HepG2 (cell line): ENCODE measurements at regions not wholly inside any gene's neighbourhood (a gene's known extent, or its start where the extent isn't known, plus 50 kb on each side); places are given as distances from the start of the nearest gene placed in this dataset.
A peak's percentile ranks its signal among the peaks of the same experiment; 100 is the strongest.

Experiments used
- ATAC-seq: fragments of 200-7000 bp; cut with Tn5 transposase; 3 replicates; pipeline ENCODE4 v1.9.1; 2020; ENCODE audit warnings: mild to moderate bottlenecking, moderate library complexity
- BruUV-seq: library from RNA; stranded (reverse); fragments of 400-500 nt; replicated peaks from 2 replicates; lab custom pipeline; 2021; lab: Mats Ljungman, UMichigan
- CTCF ChIA-PET: fragments of 300-600 bp; formaldehyde crosslinking; extraction: SDS; loops from one replicate; lab custom pipeline; 2021; ENCODE audit warnings: low total read pairs, inconsistent platforms, low intra/inter-chr PET ratio; lab: Yijun Ruan, JAX
- POLR2A ChIA-PET: fragments of 350-600 bp; sonication (Branson Sonifier 250); formaldehyde crosslinking; loops from one replicate; lab custom pipeline; 2020; ENCODE audit warnings: antibody characterized with exemption, inconsistent platforms; lab: Yijun Ruan, JAX
- DNase-seq: peaks from one replicate; pipeline ENCODE4 v3.0.0-alpha.2; 2015; ENCODE audit warnings: low spot score
- FAIRE-seq: peaks from 3 replicates; lab custom pipeline; 2011; peaks lifted over from hg19 to GRCh38; lab: Jason Lieb, UNC
- H2AFZ ChIP-seq: one replicate; pipeline ENCODE4 v1.6.1; 2011; ENCODE audit warnings: low read length, inconsistent platforms
- H3K27ac ChIP-seq: fragments of 300-600 bp; 3 replicates; pipeline ENCODE4 v1.8.0; 2011; ENCODE audit warnings: mixed run types, mild to moderate bottlenecking, mixed read lengths, low read length, inconsistent platforms; ENCODE audit not compliant: insufficient read depth; ENCODE audit errors: extremely low read length
- H3K27me3 ChIP-seq, 2 experiments: fragments of 200-600 bp in 1 of 2; 2 replicates in 1 of 2; 3 replicates in 1 of 2; pipeline versions ENCODE4 v1.6.0 to v1.8.0; 2011; ENCODE audit warnings: low read length in 2 of 2, mild to moderate bottlenecking in 2 of 2, moderate library complexity in 2 of 2, inconsistent platforms in 1 of 2; ENCODE audit not compliant: insufficient read depth in 2 of 2, control insufficient read depth in 1 of 2
- H3K36me3 ChIP-seq, 2 experiments: fragments of 200-600 bp in 1 of 2; replicated peaks in 1 of 2; 2 replicates in 1 of 2; 3 replicates in 1 of 2; pipeline versions ENCODE4 v1.5.1 to v1.8.0; 2011; ENCODE audit warnings: low read length in 2 of 2, inconsistent platforms in 1 of 2; ENCODE audit not compliant: insufficient read depth in 2 of 2, control insufficient read depth in 1 of 2
- H3K4me1 ChIP-seq: 2 replicates; pipeline ENCODE4 v1.5.1; 2012; ENCODE audit warnings: low read length, inconsistent platforms; ENCODE audit not compliant: insufficient read depth
- H3K4me2 ChIP-seq: 2 replicates; pipeline ENCODE4 v1.6.0; 2011; ENCODE audit warnings: low read depth, low read length, inconsistent platforms
- H3K4me3 ChIP-seq, 3 experiments: fragments of 200-600 bp in 1 of 3; sonication (generic), shearing (Covaris generic) in 1 of 3; replicated peaks in 1 of 3; 2 replicates each; pipeline ENCODE4 v1.5.1; 2011 to 2016; ENCODE audit warnings: low read length in 3 of 3, inconsistent platforms in 2 of 3, low read depth in 2 of 3, mild to moderate bottlenecking in 2 of 3, control low read depth in 1 of 3, mixed read lengths in 1 of 3; ENCODE audit not compliant: insufficient read depth in 1 of 3
- H3K79me2 ChIP-seq: one replicate; pipeline ENCODE4 v1.6.1; 2011; ENCODE audit warnings: low read length, inconsistent platforms; ENCODE audit not compliant: insufficient read depth
- H3K9ac ChIP-seq: 2 replicates; pipeline ENCODE4 v1.6.0; 2011; ENCODE audit warnings: mild to moderate bottlenecking, low read depth, low read length, inconsistent platforms; ENCODE audit not compliant: insufficient read depth
- H3K9me3 ChIP-seq: 2 replicates; pipeline ENCODE4 v1.5.1; 2012; ENCODE audit warnings: mild to moderate bottlenecking, low read length
- H4K20me1 ChIP-seq: 2 replicates; pipeline ENCODE4 v1.6.0; 2011; ENCODE audit warnings: inconsistent platforms, mild to moderate bottlenecking, low read length, moderate library complexity; ENCODE audit not compliant: insufficient read depth
- ARNT2 ChIP-seq: sonication (generic); formaldehyde crosslinking; IDR thresholded peaks from 2 replicates; pipeline ENCODE4 v1.8.0; 2022; ENCODE audit warnings: mild to moderate bottlenecking, low read depth, missing genetic modification reagents, moderate library complexity
- CBFB ChIP-seq: sonication (generic); formaldehyde crosslinking; IDR thresholded peaks from 2 replicates; pipeline ENCODE4 v1.4.0; 2020; ENCODE audit warnings: missing genetic modification reagents
- DDIT3 ChIP-seq: sonication (generic); formaldehyde crosslinking; IDR thresholded peaks from 2 replicates; pipeline ENCODE4 v1.4.0; 2020; ENCODE audit warnings: mild to moderate bottlenecking, missing genetic modification reagents
- DPF2 ChIP-seq: sonication (generic); formaldehyde crosslinking; IDR thresholded peaks from 2 replicates; pipeline ENCODE4 v1.4.0; 2020; ENCODE audit warnings: mild to moderate bottlenecking, low read depth, missing genetic modification reagents, borderline replicate concordance
- FOXK1 ChIP-seq: sonication (generic); formaldehyde crosslinking; IDR thresholded peaks from 2 replicates; pipeline ENCODE4 v1.4.0; 2020; ENCODE audit warnings: low read depth, missing genetic modification reagents, borderline replicate concordance
- FOXP4 ChIP-seq: sonication (generic); formaldehyde crosslinking; IDR thresholded peaks from 2 replicates; pipeline ENCODE4 v1.4.0; 2020; ENCODE audit warnings: missing genetic modification reagents
- GATA4 ChIP-seq: sonication (generic); IDR thresholded peaks from 2 replicates; pipeline ENCODE4 v1.6.1; 2016; ENCODE audit warnings: antibody characterized with exemption, low read depth, borderline replicate concordance
- GATAD2A ChIP-seq: IDR thresholded peaks from 2 replicates; pipeline ENCODE4 v1.6.1; 2016
- HOXA5 ChIP-seq: sonication (generic); formaldehyde crosslinking; IDR thresholded peaks from 2 replicates; pipeline ENCODE4 v1.4.0; 2020; ENCODE audit warnings: missing genetic modification reagents
- KDM5B ChIP-seq: sonication (generic); formaldehyde crosslinking; IDR thresholded peaks from 2 replicates; pipeline ENCODE4 v1.4.0; 2020; ENCODE audit warnings: missing genetic modification reagents, mild to moderate bottlenecking, borderline replicate concordance
- NFE2L2 ChIP-seq: fragments of 150-350 bp; IDR thresholded peaks from 2 replicates; pipeline ENCODE4 v1.6.1; 2014; ENCODE audit warnings: low read length
- PCBP2 ChIP-seq: fragments of 200-400 bp; formaldehyde crosslinking; optimal IDR thresholded peaks from 2 replicates; pipeline ENCODE3; 2018; ENCODE audit warnings: low read length, low read depth; ENCODE audit not compliant: poor library complexity, severe bottlenecking
- SP140L ChIP-seq: sonication (generic); formaldehyde crosslinking; IDR thresholded peaks from 2 replicates; pipeline ENCODE4 v1.4.0; 2020; ENCODE audit warnings: missing genetic modification reagents, borderline replicate concordance
- SRSF4 ChIP-seq: fragments of 200-400 bp; formaldehyde crosslinking; IDR thresholded peaks from one replicate; pipeline ENCODE4 v1.6.1; 2018; ENCODE audit warnings: mild to moderate bottlenecking, low read depth, low read length, moderate library complexity; ENCODE audit not compliant: poor library complexity, severe bottlenecking
- STAT5B ChIP-seq: sonication (generic); formaldehyde crosslinking; IDR thresholded peaks from 2 replicates; pipeline ENCODE4 v1.4.0; 2020; ENCODE audit warnings: missing genetic modification reagents
- ZBTB44 ChIP-seq: sonication (generic); formaldehyde crosslinking; IDR thresholded peaks from 2 replicates; pipeline ENCODE4 v1.4.0; 2020; ENCODE audit warnings: missing genetic modification reagents
- ZKSCAN5 ChIP-seq: sonication (generic); formaldehyde crosslinking; IDR thresholded peaks from 2 replicates; pipeline ENCODE4 v1.5.1; 2020; ENCODE audit warnings: mild to moderate bottlenecking, missing genetic modification reagents
- ZNF225 ChIP-seq: sonication (generic); formaldehyde crosslinking; IDR thresholded peaks from 2 replicates; pipeline ENCODE4 v1.4.0; 2020; ENCODE audit warnings: mild to moderate bottlenecking, missing genetic modification reagents
- ZNF484 ChIP-seq: sonication (generic); formaldehyde crosslinking; IDR thresholded peaks from 2 replicates; pipeline ENCODE4 v1.5.1; 2020; ENCODE audit warnings: mild to moderate bottlenecking, low read depth, missing genetic modification reagents, borderline replicate concordance
- ZNF773 ChIP-seq: sonication (generic); formaldehyde crosslinking; IDR thresholded peaks from 2 replicates; pipeline ENCODE4 v1.4.0; 2020; ENCODE audit warnings: missing genetic modification reagents, borderline replicate concordance
- WGBS: methylation state at CpG from one replicate; pipeline ENCODE4 v1.1.6; 2017; ENCODE audit warnings: low lambda C conversion rate; 5-methylcytosine and 5-hydroxymethylcytosine counted together
- in situ Hi-C: cut with HindIII; loops from 2 replicates; pipeline ENCODE4 v1.10.0; 2017; ENCODE audit warnings: low pct_unique_long_range_greater_than_20kb; ENCODE audit not compliant: extremely low pct_ligation_motif_present
- intact Hi-C: fragments of 100-400 bp; cut with micrococcal nuclease; formaldehyde crosslinking; loops from one replicate; pipeline ENCODE4 v1.10.0; 2022; ENCODE audit not compliant: unreplicated experiment

GRCh38 chr18:25931126-25931525, 159.3 kb downstream of the SS18 start (continued):
- TF ChIP-seq NFE2L2 (peak; percentile 58; the same call in 1 of the 2 replicates), HOXA5 (no peak), ZNF773 (CRISPR knock-in tag) (no peak), FOXK1 (no peak)

- ChIA-PET CTCF (no interaction called here), POLR2A (no interaction called here)
- no peak overlapping the region for H3K4me2 ChIP-seq
- intact Hi-C loops = no loop called here
- H3K9me3 ChIP-seq = no peaks in the 10 kb centered on the region
- 0% methylated on average over 2 of the region's 2 CpGs for WGBS
- no peaks in the 10 kb centered on the region; the same call in 1 of the 2 replicates for H4K20me1 ChIP-seq
- TF ChIP-seq CBFB (CRISPR knock-in tag) = no peak
- no peak for TF ChIP-seq ARNT2 (CRISPR knock-in tag)
- no peak for TF ChIP-seq ZKSCAN5 (CRISPR knock-in tag)
- TF ChIP-seq DDIT3 (CRISPR knock-in tag) = no peak
- TF ChIP-seq ZBTB44 (CRISPR knock-in tag) = no peak
- TF ChIP-seq DPF2 (CRISPR knock-in tag) = no peak
- TF ChIP-seq SP140L (CRISPR knock-in tag) = no peak
- TF ChIP-seq FOXP4 (CRISPR knock-in tag) = no peak
- TF ChIP-seq ZNF484 (CRISPR knock-in tag) = no peak
- no peak for TF ChIP-seq SRSF4
- no peak for TF ChIP-seq GATAD2A
- no peak for TF ChIP-seq KDM5B (CRISPR knock-in tag)
- no peak for TF ChIP-seq ZNF225 (CRISPR knock-in tag)
- TF ChIP-seq STAT5B (CRISPR knock-in tag) = no peak
- no peak for TF ChIP-seq PCBP2
- no peak for TF ChIP-seq GATA4
- H3K27ac ChIP-seq = no peak overlapping the region
- H3K9ac ChIP-seq = no peak overlapping the region
- no TSS peak for BruUV-seq
- H3K79me2 ChIP-seq = no peaks in the 10 kb centered on the region
- H2AFZ ChIP-seq = no peak overlapping the region
- no peaks in the 10 kb centered on the region for H3K36me3 ChIP-seq
- no peaks in the 10 kb centered on the region for H3K27me3 ChIP-seq
- no peak for FAIRE-seq
- H3K4me1 ChIP-seq = no peaks in the 10 kb centered on the region
- DNase-seq = no peak
- H3K4me3 ChIP-seq = no peak overlapping the region
- no peak for ATAC-seq
- in situ Hi-C loops = no loop called here
Observed at GRCh38 chr18:25929787-25930186, 160.6 kb downstream of the SS18 start.
